ENCODE measurements at regions not wholly inside any gene's neighbourhood (a gene's known extent, or its start where the extent isn't known, plus 50 kb on each side); places are given as distances from the start of the nearest gene placed in this dataset.

DNA sequence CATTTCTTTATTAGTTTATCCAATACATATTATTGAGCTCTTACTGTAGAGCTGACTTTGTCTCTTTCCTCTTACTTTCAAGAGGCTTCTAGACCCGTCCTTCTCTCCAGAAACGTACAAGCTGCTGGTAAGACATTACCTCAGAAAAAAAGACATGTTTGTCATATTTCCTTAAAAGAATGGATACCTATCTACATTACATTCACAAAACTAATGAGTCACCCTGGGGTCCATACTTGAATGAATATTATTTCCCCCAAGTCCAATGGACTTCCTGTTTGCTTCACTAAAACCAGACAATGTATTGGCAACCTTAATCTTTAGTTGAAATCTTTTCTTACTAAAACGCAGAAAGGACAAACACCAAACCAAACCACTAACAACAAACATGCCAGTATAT lies 176.5 kb upstream of the CLNK start:
- no peak overlapping the region for H3K4me2 ChIP-seq
- no peak overlapping the region for H3K4me3 ChIP-seq
- no peak for FAIRE-seq
- no peak for ATAC-seq
- no peaks in the 10 kb centered on the region for H3K4me1 ChIP-seq
- no peak overlapping the region for H3K27ac ChIP-seq
- WGBS (ENCODE audit: missing lambda C conversion rate): 2% methylated on average over 3 of the region's 3 CpGs
- CTCF ChIA-PET: no interaction called here
- POLR2A ChIA-PET: no interaction called here
- H3K9me3 ChIP-seq: no peaks in the 10 kb centered on the region
- DNase-seq (ENCODE audit: low read depth in 1 of 2, low spot score in 1 of 2): no peak
- TF ChIP-seq, protein P1, sequence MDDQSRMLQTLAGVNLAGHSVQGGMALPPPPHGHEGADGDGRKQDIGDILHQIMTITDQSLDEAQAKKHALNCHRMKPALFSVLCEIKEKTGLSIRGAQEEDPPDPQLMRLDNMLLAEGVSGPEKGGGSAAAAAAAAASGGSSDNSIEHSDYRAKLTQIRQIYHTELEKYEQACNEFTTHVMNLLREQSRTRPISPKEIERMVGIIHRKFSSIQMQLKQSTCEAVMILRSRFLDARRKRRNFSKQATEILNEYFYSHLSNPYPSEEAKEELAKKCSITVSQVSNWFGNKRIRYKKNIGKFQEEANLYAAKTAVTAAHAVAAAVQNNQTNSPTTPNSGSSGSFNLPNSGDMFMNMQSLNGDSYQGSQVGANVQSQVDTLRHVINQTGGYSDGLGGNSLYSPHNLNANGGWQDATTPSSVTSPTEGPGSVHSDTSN (IDR thresholded peaks at IDR 0.05): no peak
- TF ChIP-seq SMC3 (IDR thresholded peaks at IDR 0.05): no peak

DNA sequence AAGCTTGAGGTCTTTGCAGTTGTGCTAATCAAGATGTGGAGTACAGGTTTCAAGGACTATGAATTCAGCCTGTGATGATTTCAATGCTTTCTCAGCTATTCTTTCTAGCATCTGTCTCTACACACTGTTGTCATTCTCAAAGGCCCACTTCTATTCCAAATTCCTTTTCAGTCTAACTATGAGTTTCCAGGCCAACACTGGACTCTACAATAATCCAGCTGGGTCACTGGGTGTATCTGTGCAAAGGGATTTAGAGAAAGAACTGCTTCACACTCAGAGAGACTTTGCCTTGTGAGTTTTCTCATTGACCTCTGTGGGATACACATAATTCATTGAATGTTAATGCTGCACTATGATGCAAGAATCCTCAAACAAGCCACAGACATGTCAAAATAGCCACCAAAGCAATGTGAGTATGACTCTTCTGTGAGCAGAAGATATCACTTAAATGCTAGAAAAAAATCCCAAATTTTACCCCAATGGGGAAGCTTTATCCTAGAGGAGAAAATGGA lies 171.8 kb upstream of the CLNK start:
- H3K4me2 ChIP-seq: no peak overlapping the region
- CTCF ChIA-PET: no interaction called here
- no peak for FAIRE-seq

GRCh38 chr4:10853196-10853595 lies 168.6 kb upstream of the CLNK start:
- 0% methylated on average over 2 of the region's 2 CpGs for WGBS (ENCODE audit: missing lambda C conversion rate)
- H3K4me3 ChIP-seq: no peak overlapping the region
- DNase-seq (ENCODE audit: low read depth in 1 of 2, low spot score in 1 of 2): no peak
- no peaks in the 10 kb centered on the region for H3K9me3 ChIP-seq
- no peak for FAIRE-seq
- no peaks in the 10 kb centered on the region for H3K4me1 ChIP-seq
- H3K27ac ChIP-seq: no peak overlapping the region
- H3K4me2 ChIP-seq: no peak overlapping the region
- ChIA-PET CTCF (no interaction called here), POLR2A (no interaction called here)
- TF ChIP-seq MAX (IDR thresholded peaks at IDR 0.05) (no peak), RCOR1 (IDR thresholded peaks at IDR 0.05; ENCODE audit: low read depth, low read length) (no peak), RNF2 (IDR thresholded peaks at IDR 0.05; ENCODE audit: borderline replicate concordance, low read depth) (no peak), CHD4 (IDR thresholded peaks at IDR 0.05; ENCODE audit: borderline replicate concordance) (no peak), MYC (IDR thresholded peaks at IDR 0.05; ENCODE audit: borderline replicate concordance, low read length) (no peak), ZFP36 (IDR thresholded peaks at IDR 0.05; ENCODE audit: borderline replicate concordance, partially characterized antibody) (no peak), CBX8 (IDR thresholded peaks at IDR 0.05) (no peak), NR3C1 (IDR thresholded peaks at IDR 0.05) (no peak), EHF (CRISPR knock-in tag; IDR thresholded peaks at IDR 0.05) (no peak), HOXB13 (CRISPR knock-in tag; IDR thresholded peaks at IDR 0.05; ENCODE audit: low read depth) (no peak), SREBF2 (IDR thresholded peaks at IDR 0.05) (no peak), HDAC2 (IDR thresholded peaks at IDR 0.05) (no peak)
- TF ChIP-seq, protein P2, sequence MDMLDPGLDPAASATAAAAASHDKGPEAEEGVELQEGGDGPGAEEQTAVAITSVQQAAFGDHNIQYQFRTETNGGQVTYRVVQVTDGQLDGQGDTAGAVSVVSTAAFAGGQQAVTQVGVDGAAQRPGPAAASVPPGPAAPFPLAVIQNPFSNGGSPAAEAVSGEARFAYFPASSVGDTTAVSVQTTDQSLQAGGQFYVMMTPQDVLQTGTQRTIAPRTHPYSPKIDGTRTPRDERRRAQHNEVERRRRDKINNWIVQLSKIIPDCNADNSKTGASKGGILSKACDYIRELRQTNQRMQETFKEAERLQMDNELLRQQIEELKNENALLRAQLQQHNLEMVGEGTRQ (IDR thresholded peaks at IDR 0.05): no peak
- TF ChIP-seq, protein P3, sequence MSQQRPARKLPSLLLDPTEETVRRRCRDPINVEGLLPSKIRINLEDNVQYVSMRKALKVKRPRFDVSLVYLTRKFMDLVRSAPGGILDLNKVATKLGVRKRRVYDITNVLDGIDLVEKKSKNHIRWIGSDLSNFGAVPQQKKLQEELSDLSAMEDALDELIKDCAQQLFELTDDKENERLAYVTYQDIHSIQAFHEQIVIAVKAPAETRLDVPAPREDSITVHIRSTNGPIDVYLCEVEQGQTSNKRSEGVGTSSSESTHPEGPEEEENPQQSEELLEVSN (IDR thresholded peaks at IDR 0.05; ENCODE audit: borderline replicate concordance, low read depth): no peak
- TF ChIP-seq, protein P4, sequence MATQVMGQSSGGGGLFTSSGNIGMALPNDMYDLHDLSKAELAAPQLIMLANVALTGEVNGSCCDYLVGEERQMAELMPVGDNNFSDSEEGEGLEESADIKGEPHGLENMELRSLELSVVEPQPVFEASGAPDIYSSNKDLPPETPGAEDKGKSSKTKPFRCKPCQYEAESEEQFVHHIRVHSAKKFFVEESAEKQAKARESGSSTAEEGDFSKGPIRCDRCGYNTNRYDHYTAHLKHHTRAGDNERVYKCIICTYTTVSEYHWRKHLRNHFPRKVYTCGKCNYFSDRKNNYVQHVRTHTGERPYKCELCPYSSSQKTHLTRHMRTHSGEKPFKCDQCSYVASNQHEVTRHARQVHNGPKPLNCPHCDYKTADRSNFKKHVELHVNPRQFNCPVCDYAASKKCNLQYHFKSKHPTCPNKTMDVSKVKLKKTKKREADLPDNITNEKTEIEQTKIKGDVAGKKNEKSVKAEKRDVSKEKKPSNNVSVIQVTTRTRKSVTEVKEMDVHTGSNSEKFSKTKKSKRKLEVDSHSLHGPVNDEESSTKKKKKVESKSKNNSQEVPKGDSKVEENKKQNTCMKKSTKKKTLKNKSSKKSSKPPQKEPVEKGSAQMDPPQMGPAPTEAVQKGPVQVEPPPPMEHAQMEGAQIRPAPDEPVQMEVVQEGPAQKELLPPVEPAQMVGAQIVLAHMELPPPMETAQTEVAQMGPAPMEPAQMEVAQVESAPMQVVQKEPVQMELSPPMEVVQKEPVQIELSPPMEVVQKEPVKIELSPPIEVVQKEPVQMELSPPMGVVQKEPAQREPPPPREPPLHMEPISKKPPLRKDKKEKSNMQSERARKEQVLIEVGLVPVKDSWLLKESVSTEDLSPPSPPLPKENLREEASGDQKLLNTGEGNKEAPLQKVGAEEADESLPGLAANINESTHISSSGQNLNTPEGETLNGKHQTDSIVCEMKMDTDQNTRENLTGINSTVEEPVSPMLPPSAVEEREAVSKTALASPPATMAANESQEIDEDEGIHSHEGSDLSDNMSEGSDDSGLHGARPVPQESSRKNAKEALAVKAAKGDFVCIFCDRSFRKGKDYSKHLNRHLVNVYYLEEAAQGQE (IDR thresholded peaks at IDR 0.05): no peak
- no peak for ATAC-seq

More for the DNA sequence above, 171.8 kb upstream of the CLNK start:
- ATAC-seq: no peak
- TF ChIP-seq CBX2 (IDR thresholded peaks at IDR 0.05; ENCODE audit: borderline replicate concordance, low read depth) (no peak), ZFP36 (IDR thresholded peaks at IDR 0.05; ENCODE audit: borderline replicate concordance, partially characterized antibody) (no peak), JUNB (IDR thresholded peaks at IDR 0.05) (no peak), MAZ (IDR thresholded peaks at IDR 0.05; ENCODE audit: borderline replicate concordance, low read depth, low read length) (no peak), EHF (CRISPR knock-in tag; IDR thresholded peaks at IDR 0.05) (no peak), SMC3 (IDR thresholded peaks at IDR 0.05) (no peak), NFE2L2 (conservative IDR thresholded peaks at IDR 0.05; ENCODE audit: low read length) (no peak), RARB (CRISPR knock-in tag; IDR thresholded peaks at IDR 0.05) (no peak), FOSL2 (IDR thresholded peaks at IDR 0.05) (no peak), FOSL2 (CRISPR knock-in tag; IDR thresholded peaks at IDR 0.05) (no peak), HOXB5 (CRISPR knock-in tag; IDR thresholded peaks at IDR 0.05) (no peak), CHD4 (IDR thresholded peaks at IDR 0.05; ENCODE audit: borderline replicate concordance) (no peak), PHF8 (IDR thresholded peaks at IDR 0.05; ENCODE audit: borderline replicate concordance, low read depth) (no peak), HMGXB4 (CRISPR knock-in tag; IDR thresholded peaks at IDR 0.05; ENCODE audit: borderline replicate concordance) (no peak), RCOR1 (IDR thresholded peaks at IDR 0.05; ENCODE audit: low read depth, low read length) (no peak), FOSB (CRISPR knock-in tag; IDR thresholded peaks at IDR 0.05) (no peak), EHMT2 (IDR thresholded peaks at IDR 0.05; ENCODE audit: low read depth) (no peak), CEBPB (IDR thresholded peaks at IDR 0.05) (no peak)
- TF ChIP-seq, protein P2 (IDR thresholded peaks at IDR 0.05): no peak
- H3K4me1 ChIP-seq: no peaks in the 10 kb centered on the region
- H3K27ac ChIP-seq: no peak overlapping the region
- DNase-seq (ENCODE audit: low read depth in 1 of 2, low spot score in 1 of 2): no peak
- POLR2A ChIA-PET: no interaction called here
- H3K4me3 ChIP-seq: no peak overlapping the region
- H3K9me3 ChIP-seq: no peaks in the 10 kb centered on the region

Data from A549 (cell line).